H9 (cell line): ENCODE measurements at regions not wholly inside any gene's neighbourhood (a gene's known extent, or its start where the extent isn't known, plus 50 kb on each side); places are given as distances from the start of the nearest gene placed in this dataset.

Source experiments
- DNase-seq: peaks from one replicate; pipeline ENCODE4 v3.0.0-alpha.2; 2017
- H2AFZ ChIP-seq: one replicate; pipeline ENCODE4 v1.6.1; 2013; ENCODE audit warnings: mild to moderate bottlenecking, low read length, control low read depth, moderate library complexity
- H2AK5ac ChIP-seq: 2 replicates; pipeline ENCODE4 v1.6.1; 2013; ENCODE audit warnings: low read length, control low read depth, mixed read lengths; ENCODE audit not compliant: insufficient read length
- H2BK120ac ChIP-seq: one replicate; pipeline ENCODE4 v1.6.1; 2013; ENCODE audit warnings: low read depth, mild to moderate bottlenecking, low read length, control low read depth, inconsistent platforms; ENCODE audit not compliant: poor library complexity, severe bottlenecking
- H2BK12ac ChIP-seq: 2 replicates; pipeline ENCODE4 v1.6.1; 2013; ENCODE audit warnings: low read length, control low read depth, mixed read lengths, low read depth; ENCODE audit not compliant: insufficient read length
- H2BK15ac ChIP-seq: 2 replicates; pipeline ENCODE4 v1.6.1; 2013; ENCODE audit warnings: low read depth, low read length, control low read depth
- H2BK20ac ChIP-seq: one replicate; pipeline ENCODE4 v1.6.1; 2013; ENCODE audit warnings: low read depth, mild to moderate bottlenecking, low read length, control low read depth, inconsistent platforms; ENCODE audit not compliant: poor library complexity, severe bottlenecking
- H2BK5ac ChIP-seq: 2 replicates; pipeline ENCODE4 v1.6.1; 2013; ENCODE audit warnings: low read length, control low read depth, mixed read lengths; ENCODE audit not compliant: insufficient read length
- H3K14ac ChIP-seq: 2 replicates; pipeline ENCODE4 v1.6.1; 2013; ENCODE audit warnings: low read length, control low read depth; ENCODE audit not compliant: insufficient read depth
- H3K18ac ChIP-seq: 2 replicates; pipeline ENCODE4 v1.6.1; 2013; ENCODE audit warnings: low read depth, mild to moderate bottlenecking, mixed read lengths, low read length, control low read depth; ENCODE audit not compliant: insufficient read length
- H3K23ac ChIP-seq: 2 replicates; pipeline ENCODE4 v1.6.1; 2013; ENCODE audit warnings: low read length, control low read depth, mixed read lengths, low read depth; ENCODE audit not compliant: insufficient read length
- H3K23me2 ChIP-seq: 2 replicates; pipeline ENCODE4 v1.6.1; 2013; ENCODE audit warnings: low read depth, mild to moderate bottlenecking, mixed read lengths, low read length, control low read depth; ENCODE audit not compliant: insufficient read length, poor library complexity, severe bottlenecking
- H3K27ac ChIP-seq: 2 replicates; pipeline ENCODE4 v1.5.1; 2013; ENCODE audit warnings: low read length, control low read depth, mixed read lengths, low read depth; ENCODE audit not compliant: insufficient read length
- H3K27me3 ChIP-seq: 2 replicates; pipeline ENCODE4 v1.6.1; 2013; ENCODE audit warnings: low read length, control low read depth, inconsistent platforms; ENCODE audit not compliant: insufficient read depth
- H3K4ac ChIP-seq: 2 replicates; pipeline ENCODE4 v1.6.1; 2013; ENCODE audit warnings: low read depth, mild to moderate bottlenecking, control low read depth, inconsistent platforms, low read length, moderate library complexity
- H3K4me1 ChIP-seq: 2 replicates; pipeline ENCODE4 v1.6.1; 2013; ENCODE audit warnings: low read length, control low read depth, inconsistent platforms; ENCODE audit not compliant: insufficient read depth
- H3K4me2 ChIP-seq: 2 replicates; pipeline ENCODE4 v1.6.1; 2013; ENCODE audit warnings: low read length, control low read depth, mixed read lengths; ENCODE audit not compliant: insufficient read length, insufficient read depth
- H3K56ac ChIP-seq: 2 replicates; pipeline ENCODE4 v1.6.1; 2013; ENCODE audit warnings: low read depth, mild to moderate bottlenecking, mixed read lengths, low read length, control low read depth; ENCODE audit not compliant: insufficient read length
- H3K79me1 ChIP-seq: 2 replicates; pipeline ENCODE4 v1.6.1; 2013; ENCODE audit warnings: low read depth, mild to moderate bottlenecking, moderate library complexity, low read length, control low read depth, inconsistent platforms; ENCODE audit not compliant: insufficient read depth, poor library complexity, severe bottlenecking
- H3K79me2 ChIP-seq: 2 replicates; pipeline ENCODE4 v1.6.1; 2013; ENCODE audit warnings: low read length, control low read depth, inconsistent platforms; ENCODE audit not compliant: insufficient read depth
- H3K9ac ChIP-seq: 2 replicates; pipeline ENCODE4 v1.6.1; 2013; ENCODE audit warnings: low read length, control low read depth, mixed read lengths; ENCODE audit not compliant: insufficient read length; ENCODE audit errors: extremely low read depth
- H3K9me3 ChIP-seq: one replicate; pipeline ENCODE4 v1.6.1; 2013; ENCODE audit warnings: low read depth, low read length, inconsistent platforms; ENCODE audit not compliant: control insufficient read depth
- H3T11ph ChIP-seq: one replicate; pipeline ENCODE4 v1.6.1; 2013; ENCODE audit warnings: mild to moderate bottlenecking, low read length, control low read depth, inconsistent platforms
- H4K20me1 ChIP-seq: one replicate; pipeline ENCODE4 v1.6.1; 2013; ENCODE audit not compliant: control insufficient read depth, insufficient read length, insufficient read depth
- H4K5ac ChIP-seq: 2 replicates; pipeline ENCODE4 v1.6.1; 2013; ENCODE audit warnings: low read depth, mild to moderate bottlenecking, mixed read lengths, low read length, control low read depth; ENCODE audit not compliant: insufficient read length
- H4K8ac ChIP-seq: replicated peaks from 2 replicates; pipeline ENCODE4 v1.6.1; 2013; ENCODE audit warnings: low read length, control low read depth, mixed read lengths, low read depth; ENCODE audit not compliant: insufficient read length
- H4K91ac ChIP-seq: 2 replicates; pipeline ENCODE4 v1.6.1; 2013; ENCODE audit warnings: low read depth, mild to moderate bottlenecking, moderate library complexity, mixed read lengths, low read length, control low read depth; ENCODE audit not compliant: insufficient read length
- H3K27ac Mint-ChIP-seq, 3 experiments: 2 replicates in 2 of 3; 3 replicates in 1 of 3; pipeline ENCODE4 v1.8.0; 2020 to 2021; ENCODE audit warnings: mixed read lengths in 3 of 3, mild to moderate bottlenecking in 1 of 3, moderate library complexity in 1 of 3
- H3K27me3 Mint-ChIP-seq: 2 replicates; pipeline ENCODE4 v1.8.0; 2021; ENCODE audit warnings: low read depth, mild to moderate bottlenecking, moderate library complexity, mixed read lengths
- H3K36me3 Mint-ChIP-seq, 3 experiments: 2 replicates in 2 of 3; 3 replicates in 1 of 3; pipeline ENCODE4 v1.8.0; 2020 to 2021; ENCODE audit warnings: low read depth in 3 of 3, mixed read lengths in 3 of 3; ENCODE audit not compliant: insufficient read depth in 1 of 3
- H3K4me1 Mint-ChIP-seq, 2 experiments: 2 replicates each; pipeline ENCODE4 v1.8.0; 2020; ENCODE audit warnings: mixed read lengths in 2 of 2
- H3K4me3 Mint-ChIP-seq, 2 experiments: 2 replicates in 1 of 2; 3 replicates in 1 of 2; pipeline ENCODE4 v1.8.0; 2020 to 2021; ENCODE audit warnings: mild to moderate bottlenecking in 2 of 2, mixed read lengths in 2 of 2, moderate library complexity in 1 of 2
- H3K9me3 Mint-ChIP-seq, 2 experiments: 2 replicates in 1 of 2; 3 replicates in 1 of 2; pipeline ENCODE4 v1.8.0; 2020; ENCODE audit warnings: mild to moderate bottlenecking in 2 of 2, mixed read lengths in 2 of 2, moderate library complexity in 1 of 2
- WGBS: extraction: QIAGEN DNeasy Blood & Tissue Kit; methylation state at CpG from one replicate; pipeline ENCODE4 v1.1.7; 2013; ENCODE audit warnings: missing lambda C conversion rate, low lambda C conversion rate, mixed read lengths; ENCODE audit not compliant: insufficient read length; ENCODE audit errors: extremely low coverage; 5-methylcytosine and 5-hydroxymethylcytosine counted together
- TF ChIP-seq, protein P1 (sequence below): fragments of 200-600 bp; sonication (generic); conservative IDR thresholded peaks from 3 replicates; pipeline ENCODE4 v1.8.0; 2021; ENCODE audit warnings: antibody characterized with exemption, mild to moderate bottlenecking

GRCh38 chr2:109998-110397 is 63.7 kb upstream of the FAM110C start:
- no peak overlapping the region for H3K4ac ChIP-seq
- no peak overlapping the region for H2BK5ac ChIP-seq
- H3K4me2 ChIP-seq = no peak overlapping the region
- Mint-ChIP-seq H3K4me1 (peaks cover 6 to 14% of the 10 kb centered on the region in 2 experiments; a peak in 3 of 4 replicates), H3K36me3 (peaks cover 3 to 20% (median 7%) of the 10 kb centered on the region in 3 experiments; a peak in 4 of 7 replicates), H3K27ac (no peak overlapping the region), H3K27me3 (peaks cover 3% of the 10 kb centered on the region; the same call in 1 of the 2 replicates), H3K9me3 (peaks cover 18 to 21% of the 10 kb centered on the region in 2 experiments), H3K4me3 (no peak overlapping the region)
- no peak overlapping the region for H2AK5ac ChIP-seq
- H3K23me2 ChIP-seq = no peaks in the 10 kb centered on the region
- no peaks in the 10 kb centered on the region for H3K79me2 ChIP-seq
- H3K9me3 ChIP-seq = no peaks in the 10 kb centered on the region
- H3K56ac ChIP-seq = no peak overlapping the region
- no peak overlapping the region for H3K14ac ChIP-seq
- H4K8ac ChIP-seq = no peak overlapping the region
- no peak overlapping the region for H3K9ac ChIP-seq
- DNase-seq = no peak
- no peak overlapping the region for H4K91ac ChIP-seq
- H4K20me1 ChIP-seq = no peaks in the 10 kb centered on the region
- H2BK12ac ChIP-seq = no peak overlapping the region
- no peaks in the 10 kb centered on the region for H3K79me1 ChIP-seq
- H2BK120ac ChIP-seq = no peak overlapping the region
- H3K23ac ChIP-seq = no peak overlapping the region
- H2AFZ ChIP-seq = no peak overlapping the region
- no peak overlapping the region for H3K18ac ChIP-seq
- H2BK20ac ChIP-seq = no peak overlapping the region
- no peak overlapping the region for H3K27ac ChIP-seq
- no CpG with 5 or more reads among the region's 1 CpG for WGBS
- no peak overlapping the region for H2BK15ac ChIP-seq
- TF ChIP-seq, protein P1, sequence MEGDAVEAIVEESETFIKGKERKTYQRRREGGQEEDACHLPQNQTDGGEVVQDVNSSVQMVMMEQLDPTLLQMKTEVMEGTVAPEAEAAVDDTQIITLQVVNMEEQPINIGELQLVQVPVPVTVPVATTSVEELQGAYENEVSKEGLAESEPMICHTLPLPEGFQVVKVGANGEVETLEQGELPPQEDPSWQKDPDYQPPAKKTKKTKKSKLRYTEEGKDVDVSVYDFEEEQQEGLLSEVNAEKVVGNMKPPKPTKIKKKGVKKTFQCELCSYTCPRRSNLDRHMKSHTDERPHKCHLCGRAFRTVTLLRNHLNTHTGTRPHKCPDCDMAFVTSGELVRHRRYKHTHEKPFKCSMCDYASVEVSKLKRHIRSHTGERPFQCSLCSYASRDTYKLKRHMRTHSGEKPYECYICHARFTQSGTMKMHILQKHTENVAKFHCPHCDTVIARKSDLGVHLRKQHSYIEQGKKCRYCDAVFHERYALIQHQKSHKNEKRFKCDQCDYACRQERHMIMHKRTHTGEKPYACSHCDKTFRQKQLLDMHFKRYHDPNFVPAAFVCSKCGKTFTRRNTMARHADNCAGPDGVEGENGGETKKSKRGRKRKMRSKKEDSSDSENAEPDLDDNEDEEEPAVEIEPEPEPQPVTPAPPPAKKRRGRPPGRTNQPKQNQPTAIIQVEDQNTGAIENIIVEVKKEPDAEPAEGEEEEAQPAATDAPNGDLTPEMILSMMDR = no peak
- H4K5ac ChIP-seq = no peak overlapping the region
- H3T11ph ChIP-seq = no peak overlapping the region
- no peaks in the 10 kb centered on the region for H3K4me1 ChIP-seq
- H3K27me3 ChIP-seq = no peaks in the 10 kb centered on the region
